ENCODE measurements at regions not wholly inside any gene's neighbourhood (a gene's known extent, or its start where the extent isn't known, plus 50 kb on each side); places are given as distances from the start of the nearest gene placed in this dataset.

DNA sequence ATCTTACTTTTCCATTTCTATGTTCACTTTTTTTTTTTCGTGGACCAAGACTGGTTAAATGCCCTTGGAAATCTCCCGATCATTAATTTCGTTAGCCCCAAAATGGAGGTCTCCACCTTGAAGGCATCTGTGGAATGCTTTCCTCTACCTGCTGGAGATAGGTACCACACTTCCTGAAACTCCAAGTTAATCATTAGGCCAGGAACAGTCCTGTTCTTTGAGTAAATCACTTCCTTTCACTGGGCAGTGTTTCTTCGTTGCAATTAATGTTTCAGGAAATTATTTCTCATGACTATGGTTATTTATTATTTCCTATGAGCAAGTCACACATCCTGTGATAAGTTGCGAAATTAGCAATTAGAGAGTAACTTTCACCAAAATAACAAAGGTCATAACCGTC lies 225.2 kb upstream of the LYPLAL1 start:
- TF ChIP-seq, protein P1, sequence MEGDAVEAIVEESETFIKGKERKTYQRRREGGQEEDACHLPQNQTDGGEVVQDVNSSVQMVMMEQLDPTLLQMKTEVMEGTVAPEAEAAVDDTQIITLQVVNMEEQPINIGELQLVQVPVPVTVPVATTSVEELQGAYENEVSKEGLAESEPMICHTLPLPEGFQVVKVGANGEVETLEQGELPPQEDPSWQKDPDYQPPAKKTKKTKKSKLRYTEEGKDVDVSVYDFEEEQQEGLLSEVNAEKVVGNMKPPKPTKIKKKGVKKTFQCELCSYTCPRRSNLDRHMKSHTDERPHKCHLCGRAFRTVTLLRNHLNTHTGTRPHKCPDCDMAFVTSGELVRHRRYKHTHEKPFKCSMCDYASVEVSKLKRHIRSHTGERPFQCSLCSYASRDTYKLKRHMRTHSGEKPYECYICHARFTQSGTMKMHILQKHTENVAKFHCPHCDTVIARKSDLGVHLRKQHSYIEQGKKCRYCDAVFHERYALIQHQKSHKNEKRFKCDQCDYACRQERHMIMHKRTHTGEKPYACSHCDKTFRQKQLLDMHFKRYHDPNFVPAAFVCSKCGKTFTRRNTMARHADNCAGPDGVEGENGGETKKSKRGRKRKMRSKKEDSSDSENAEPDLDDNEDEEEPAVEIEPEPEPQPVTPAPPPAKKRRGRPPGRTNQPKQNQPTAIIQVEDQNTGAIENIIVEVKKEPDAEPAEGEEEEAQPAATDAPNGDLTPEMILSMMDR (IDR thresholded peaks at IDR 0.05; ENCODE audit: insufficient read depth, low read length, poor library complexity, severe bottlenecking) = no peak
- no peak for TF ChIP-seq EZH2phosphoT487 (conservative IDR thresholded peaks at IDR 0.05; ENCODE audit: low read length)
